Mammary epithelial cell (primary cell): ENCODE measurements at regions not wholly inside any gene's neighbourhood (a gene's known extent, or its start where the extent isn't known, plus 50 kb on each side); places are given as distances from the start of the nearest gene placed in this dataset.

Experiments used
- EZH2 ChIP-seq: IDR thresholded peaks from 2 replicates; pipeline ENCODE4 v1.6.1; 2012; ENCODE audit warnings: low read length, inconsistent platforms, borderline replicate concordance
- TF ChIP-seq, protein P1 (sequence below), 2 donors: IDR thresholded peaks in 1 of 2; conservative IDR thresholded peaks in 1 of 2; 2 replicates each; pipeline ENCODE4 v1.5.1; 2011 to 2012; ENCODE audit warnings: inconsistent platforms in 2 of 2, low read length in 2 of 2, mild to moderate bottlenecking in 2 of 2, control low read depth in 1 of 2, low read depth in 1 of 2; ENCODE audit not compliant: insufficient read depth in 1 of 2; ENCODE audit errors: extremely low read depth in 1 of 2

DNA sequence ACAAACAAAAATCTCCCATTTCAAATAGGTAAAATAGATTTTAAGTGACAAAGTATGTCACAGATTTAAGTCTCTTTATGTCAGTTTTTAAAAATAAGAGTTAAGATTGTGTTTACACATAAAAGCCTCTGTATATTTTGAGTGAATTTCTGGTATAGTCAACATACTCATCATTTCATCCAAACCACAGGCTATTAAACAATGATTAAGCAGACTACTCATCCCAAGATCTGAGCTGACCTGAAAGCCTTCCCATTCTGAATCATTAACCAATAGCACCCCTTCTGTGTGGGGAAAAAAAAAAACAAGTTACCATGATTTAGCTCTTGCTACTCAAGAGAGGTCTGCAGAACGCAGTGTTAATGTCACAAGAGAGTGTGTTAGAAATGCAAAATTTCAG, 284.4 kb upstream of the NBEA start:
- TF ChIP-seq, protein P1, sequence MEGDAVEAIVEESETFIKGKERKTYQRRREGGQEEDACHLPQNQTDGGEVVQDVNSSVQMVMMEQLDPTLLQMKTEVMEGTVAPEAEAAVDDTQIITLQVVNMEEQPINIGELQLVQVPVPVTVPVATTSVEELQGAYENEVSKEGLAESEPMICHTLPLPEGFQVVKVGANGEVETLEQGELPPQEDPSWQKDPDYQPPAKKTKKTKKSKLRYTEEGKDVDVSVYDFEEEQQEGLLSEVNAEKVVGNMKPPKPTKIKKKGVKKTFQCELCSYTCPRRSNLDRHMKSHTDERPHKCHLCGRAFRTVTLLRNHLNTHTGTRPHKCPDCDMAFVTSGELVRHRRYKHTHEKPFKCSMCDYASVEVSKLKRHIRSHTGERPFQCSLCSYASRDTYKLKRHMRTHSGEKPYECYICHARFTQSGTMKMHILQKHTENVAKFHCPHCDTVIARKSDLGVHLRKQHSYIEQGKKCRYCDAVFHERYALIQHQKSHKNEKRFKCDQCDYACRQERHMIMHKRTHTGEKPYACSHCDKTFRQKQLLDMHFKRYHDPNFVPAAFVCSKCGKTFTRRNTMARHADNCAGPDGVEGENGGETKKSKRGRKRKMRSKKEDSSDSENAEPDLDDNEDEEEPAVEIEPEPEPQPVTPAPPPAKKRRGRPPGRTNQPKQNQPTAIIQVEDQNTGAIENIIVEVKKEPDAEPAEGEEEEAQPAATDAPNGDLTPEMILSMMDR (conservative IDR thresholded peaks at IDR 0.05 in 1 of 2, IDR thresholded peaks at IDR 0.05 in 1 of 2; ENCODE audit: extremely low read depth in 1 of 2, insufficient read depth in 1 of 2, low read depth in 1 of 2, low read length in 2 of 2): no peak
- no peak for TF ChIP-seq EZH2
